IPS-NIHi7 (cell line): ENCODE measurements at regions not wholly inside any gene's neighbourhood (a gene's known extent, or its start where the extent isn't known, plus 50 kb on each side); places are given as distances from the start of the nearest gene placed in this dataset.

Source experiments
- DNase-seq: peaks from one replicate; pipeline ENCODE4 v3.0.0; 2012; ENCODE audit warnings: mixed read lengths; ENCODE audit errors: extremely low spot score

- DNase-seq, result no peak
Observed at GRCh38 chrX:109928596-109929335, 74.1 kb upstream of the TMEM164 start.

- no peak for DNase-seq
Observed at GRCh38 chrX:109931677-109932076, 71.2 kb upstream of the TMEM164 start.

DNA sequence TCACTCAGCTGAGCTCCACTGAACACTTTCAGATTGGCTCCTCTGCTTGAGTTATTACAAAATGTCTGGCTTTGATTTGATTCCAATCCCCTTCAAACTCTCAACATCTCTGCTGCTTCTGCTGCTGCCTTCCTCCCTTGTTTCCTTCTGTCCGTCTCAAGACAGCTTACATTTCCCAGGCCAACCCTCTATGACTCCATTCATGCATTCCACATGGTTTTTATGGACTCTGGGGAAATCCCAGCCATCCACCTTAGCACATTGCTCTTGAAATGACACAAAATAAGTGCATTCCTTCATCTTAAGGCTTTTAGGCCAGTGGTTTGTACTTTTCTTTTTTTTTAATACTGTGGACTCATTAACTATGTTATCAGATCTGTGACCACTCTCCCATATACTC lies 68.5 kb upstream of the TMEM164 start:
- no peak for DNase-seq

DNA sequence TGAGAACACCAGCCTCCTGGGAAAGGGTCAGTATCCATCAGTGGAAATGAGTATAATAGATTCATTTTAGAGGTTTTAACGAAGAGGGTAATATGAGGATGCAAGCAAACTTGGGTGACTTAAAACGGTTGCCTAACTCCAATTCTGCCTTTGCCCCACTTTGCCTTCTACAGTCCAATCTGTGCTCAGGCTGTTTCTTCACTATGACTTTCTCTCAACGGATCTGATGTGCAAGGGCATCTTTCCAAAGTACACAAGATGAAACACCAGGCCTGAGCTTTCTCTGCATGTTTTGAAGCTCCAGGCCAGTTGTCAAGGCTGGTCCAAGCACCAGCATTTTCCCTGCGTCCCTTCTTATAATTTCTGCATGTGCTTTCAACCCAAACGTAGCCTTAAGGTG lies 68.0 kb upstream of the TMEM164 start:
- no peak for DNase-seq

DNA sequence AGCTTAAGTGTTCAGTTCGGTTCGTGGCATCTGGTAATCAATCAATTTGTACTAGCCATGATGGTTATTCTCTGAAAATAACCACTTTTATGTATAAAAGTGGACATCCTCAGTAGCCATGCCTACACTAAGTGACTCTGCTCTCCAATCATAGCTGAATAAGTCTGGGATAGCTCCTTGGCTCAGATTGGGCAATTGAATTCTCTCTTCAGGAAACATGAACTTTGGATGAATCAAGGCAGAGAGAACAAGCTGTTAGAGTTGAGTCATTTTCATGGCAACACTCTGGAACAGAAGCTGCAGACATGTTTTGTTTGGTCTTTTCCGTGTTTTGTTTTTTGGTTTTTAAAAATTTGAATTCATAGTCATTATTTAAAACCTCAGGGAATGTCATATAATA lies 66.8 kb upstream of the TMEM164 start:
- DNase-seq, result no peak

DNA sequence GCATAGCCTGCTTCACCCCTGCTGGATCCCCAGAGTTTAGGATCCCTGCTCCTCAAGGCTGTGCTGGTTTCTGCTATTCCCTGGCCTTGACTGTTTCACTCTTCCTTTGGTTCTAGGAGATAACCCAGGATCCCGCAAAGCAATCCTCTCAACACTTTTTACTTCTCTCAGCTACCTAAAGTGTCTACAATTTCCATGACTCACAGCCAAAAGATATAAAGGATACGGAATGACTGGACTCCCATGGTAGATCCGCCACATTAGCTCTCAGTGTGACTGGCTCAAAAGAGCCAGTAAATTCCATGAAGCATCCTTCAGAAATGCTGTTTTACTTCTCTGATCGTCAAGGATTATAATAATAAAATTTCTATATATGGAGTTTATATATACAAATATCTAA lies 66.3 kb upstream of the TMEM164 start:
- DNase-seq, result no peak

- no peak for DNase-seq
Observed at GRCh38 chrX:109939498-109939897, 63.4 kb upstream of the TMEM164 start.

GRCh38 chrX:109940411-109940810 lies 62.5 kb upstream of the TMEM164 start:
- DNase-seq, result no peak

GRCh38 chrX:109943092-109943739 lies 59.7 kb upstream of the TMEM164 start:
- DNase-seq, result no peak

DNA sequence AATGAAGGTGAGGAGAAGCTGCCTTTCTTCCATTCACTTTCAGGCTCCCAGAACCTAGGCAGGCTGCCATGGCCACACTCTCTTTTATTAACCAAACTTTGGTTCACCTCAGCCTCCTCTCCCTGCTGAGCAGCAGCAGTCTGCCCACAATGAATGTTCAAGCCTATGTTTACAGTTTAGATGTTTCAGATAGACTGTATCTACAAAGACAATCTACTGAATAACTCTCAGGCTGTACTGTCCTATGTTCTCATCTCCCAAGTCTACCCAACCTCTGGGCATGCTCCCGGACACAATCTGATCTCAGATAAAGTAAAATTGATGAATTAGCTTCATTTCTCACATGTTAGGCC lies 59.2 kb upstream of the TMEM164 start:
- DNase-seq, result no peak

DNA sequence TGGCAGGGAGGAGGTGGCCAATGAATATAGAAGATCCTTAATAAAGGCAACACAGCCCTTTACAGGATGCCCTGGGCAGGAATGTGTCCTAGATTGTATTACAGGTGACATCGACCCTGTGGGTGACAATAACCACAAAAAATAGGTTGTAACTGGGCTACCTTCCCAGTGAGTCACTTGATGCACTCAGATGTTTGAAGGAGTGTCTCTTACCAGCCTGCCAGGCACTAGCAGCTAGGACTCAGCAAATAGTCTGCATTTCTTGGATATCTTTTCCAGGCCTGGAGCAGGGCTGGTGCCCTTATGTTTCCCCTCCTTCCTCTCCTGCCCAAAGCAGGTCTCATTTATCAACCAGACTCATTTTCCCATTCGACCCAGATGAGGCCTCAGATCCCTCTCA lies 50.9 kb upstream of the TMEM164 start:
- no peak for DNase-seq

GRCh38 chrX:109952985-109953905 lies 49.7 kb upstream of the TMEM164 start:
- DNase-seq, result no peak
